ENCODE measurements at regions not wholly inside any gene's neighbourhood (a gene's known extent, or its start where the extent isn't known, plus 50 kb on each side); places are given as distances from the start of the nearest gene placed in this dataset.
"Not testable (repeated sequence)": the region's sequence is repeated elsewhere in the genome, so short reads cannot be mapped to it uniquely, and the experiment has no call there.

DNA sequence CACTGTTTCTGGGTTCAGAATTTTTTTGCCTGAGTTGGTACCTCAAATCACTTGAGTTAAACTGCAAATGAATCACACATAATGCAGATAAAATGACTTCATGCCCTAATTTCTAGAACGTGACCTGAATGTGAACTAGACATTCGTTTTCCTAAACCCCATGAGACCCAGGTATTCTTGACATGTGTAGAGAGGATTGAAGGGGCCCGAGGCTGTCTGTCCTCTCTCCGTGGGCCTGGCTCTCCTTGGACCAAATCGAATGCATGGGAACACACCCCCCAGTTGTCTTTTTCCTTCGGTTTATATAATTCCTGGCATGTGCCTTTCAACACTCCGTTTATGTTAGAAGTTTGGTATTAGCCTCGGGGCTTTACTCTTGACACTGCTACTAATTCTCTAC is 262.4 kb upstream of the PLGLB2 start:
- DNase-seq, result not testable (repeated sequence)

DNA sequence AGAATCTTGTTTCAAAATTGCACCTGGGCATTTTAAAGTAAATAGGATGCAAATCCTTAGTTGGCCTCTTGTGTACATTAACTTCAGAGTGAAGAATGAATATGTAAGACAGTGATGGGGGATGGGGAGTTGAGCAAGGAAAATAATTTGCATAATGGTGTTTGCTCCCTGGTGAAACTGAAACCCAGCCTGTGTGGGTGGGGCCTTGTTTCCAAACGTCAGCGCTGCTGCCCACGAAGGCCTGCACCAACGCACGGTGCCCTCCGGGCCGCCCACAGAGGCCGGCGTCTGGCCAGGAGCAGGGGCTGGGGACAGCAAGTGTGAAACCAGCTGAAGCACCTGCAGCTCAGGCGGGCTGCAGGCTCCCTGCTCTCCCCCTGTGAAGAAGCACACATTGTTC is 262.0 kb upstream of the PLGLB2 start:
- not testable (repeated sequence) for DNase-seq

DNA sequence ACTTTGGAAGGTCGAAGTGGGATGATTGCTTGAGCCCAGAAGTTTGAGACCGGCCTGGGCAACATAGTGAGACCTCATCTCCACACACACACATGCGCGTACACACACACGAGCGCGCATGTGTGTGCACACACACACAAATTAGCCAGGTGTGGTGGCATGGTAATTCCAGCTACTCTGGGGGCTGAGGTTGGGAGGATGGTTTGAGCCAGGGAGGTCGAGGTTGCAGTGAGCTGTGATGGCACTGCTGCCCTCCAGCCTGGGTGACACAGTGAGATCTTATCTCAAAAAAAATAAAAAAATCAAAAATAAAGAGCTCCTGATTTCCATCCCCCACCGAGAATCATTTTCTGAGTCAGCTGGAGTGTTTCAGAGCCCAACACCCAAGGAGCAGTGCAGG is 261.5 kb upstream of the PLGLB2 start:
- DNase-seq, result not testable (repeated sequence)

DNA sequence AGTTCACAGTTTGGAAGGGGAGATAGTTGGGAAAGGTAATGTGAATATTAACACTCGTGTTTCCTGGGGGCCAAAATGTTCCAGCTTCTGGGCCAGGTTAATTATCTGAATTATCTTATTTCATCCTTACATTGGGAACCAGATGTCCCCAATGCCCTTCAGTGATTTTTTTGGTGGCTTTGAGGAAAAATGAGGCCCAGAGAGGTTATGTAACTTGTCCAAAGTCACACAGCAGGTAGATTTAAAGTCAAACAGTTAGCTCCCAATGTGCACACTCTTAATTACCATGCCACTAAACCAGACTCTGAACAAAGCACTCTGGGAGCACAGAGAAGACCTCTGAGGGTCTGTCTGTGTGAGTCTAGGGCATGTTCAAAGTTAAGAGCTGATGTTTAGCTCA is 259.9 kb upstream of the PLGLB2 start:
- DNase-seq, result not testable (repeated sequence)

DNA sequence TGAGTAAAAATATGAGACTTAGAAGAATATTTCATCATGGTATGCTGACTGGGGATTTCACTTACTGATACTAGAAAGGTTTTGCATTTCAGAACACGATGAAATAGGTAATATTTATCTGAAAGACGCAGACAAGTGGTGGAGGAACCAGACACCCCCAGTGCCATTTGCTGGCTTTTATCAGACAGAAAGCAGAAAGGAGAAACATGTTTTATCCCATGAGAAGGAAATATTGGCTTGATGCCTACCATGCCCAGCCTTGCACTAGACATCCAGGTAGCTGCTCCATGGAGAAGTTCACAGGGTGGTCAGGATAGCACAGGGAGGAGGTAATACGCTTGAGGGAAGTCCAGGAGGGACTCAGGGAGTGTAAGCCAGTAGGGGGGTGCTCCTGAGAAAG is 258.9 kb upstream of the PLGLB2 start:
- not testable (repeated sequence) for DNase-seq

DNA sequence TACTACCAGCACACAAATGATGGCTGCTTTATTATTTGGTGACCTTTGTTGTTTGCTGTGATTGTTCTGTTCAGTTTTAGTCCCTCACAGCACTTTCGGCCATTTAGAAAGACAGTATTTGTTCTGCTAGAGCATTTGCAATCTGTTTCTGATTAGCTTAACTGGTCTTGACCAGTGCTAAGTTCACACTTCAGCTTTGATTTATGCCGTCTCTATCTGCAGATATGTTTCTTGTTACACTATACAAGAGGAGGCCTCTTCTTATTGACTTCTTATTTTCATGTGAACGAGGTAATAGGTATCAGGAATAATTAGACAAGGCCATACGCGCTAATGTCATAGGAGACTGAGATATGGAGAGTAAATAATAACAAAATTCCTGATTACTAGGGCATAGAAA is 253.0 kb upstream of the PLGLB2 start:
- not testable (repeated sequence) for DNase-seq

DNA sequence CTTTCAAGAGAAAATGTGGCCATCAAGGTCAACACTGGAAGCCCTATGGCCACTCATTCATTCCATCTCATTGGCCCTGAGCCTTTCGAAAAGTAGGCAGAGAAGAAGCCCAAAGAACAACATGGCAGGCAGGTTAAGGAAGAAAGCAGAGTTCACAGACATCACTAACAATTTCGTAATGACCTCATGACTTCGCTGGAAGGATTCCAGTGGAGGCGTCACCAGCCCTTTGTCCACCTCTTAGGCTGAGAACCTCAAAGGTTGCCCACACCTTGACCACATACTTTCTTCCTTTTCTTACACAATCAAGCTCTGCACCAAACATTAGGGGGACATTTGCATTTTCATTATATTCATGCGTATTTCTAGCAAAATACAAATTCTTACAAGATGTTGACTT is 252.4 kb upstream of the PLGLB2 start:
- not testable (repeated sequence) for DNase-seq

DNA sequence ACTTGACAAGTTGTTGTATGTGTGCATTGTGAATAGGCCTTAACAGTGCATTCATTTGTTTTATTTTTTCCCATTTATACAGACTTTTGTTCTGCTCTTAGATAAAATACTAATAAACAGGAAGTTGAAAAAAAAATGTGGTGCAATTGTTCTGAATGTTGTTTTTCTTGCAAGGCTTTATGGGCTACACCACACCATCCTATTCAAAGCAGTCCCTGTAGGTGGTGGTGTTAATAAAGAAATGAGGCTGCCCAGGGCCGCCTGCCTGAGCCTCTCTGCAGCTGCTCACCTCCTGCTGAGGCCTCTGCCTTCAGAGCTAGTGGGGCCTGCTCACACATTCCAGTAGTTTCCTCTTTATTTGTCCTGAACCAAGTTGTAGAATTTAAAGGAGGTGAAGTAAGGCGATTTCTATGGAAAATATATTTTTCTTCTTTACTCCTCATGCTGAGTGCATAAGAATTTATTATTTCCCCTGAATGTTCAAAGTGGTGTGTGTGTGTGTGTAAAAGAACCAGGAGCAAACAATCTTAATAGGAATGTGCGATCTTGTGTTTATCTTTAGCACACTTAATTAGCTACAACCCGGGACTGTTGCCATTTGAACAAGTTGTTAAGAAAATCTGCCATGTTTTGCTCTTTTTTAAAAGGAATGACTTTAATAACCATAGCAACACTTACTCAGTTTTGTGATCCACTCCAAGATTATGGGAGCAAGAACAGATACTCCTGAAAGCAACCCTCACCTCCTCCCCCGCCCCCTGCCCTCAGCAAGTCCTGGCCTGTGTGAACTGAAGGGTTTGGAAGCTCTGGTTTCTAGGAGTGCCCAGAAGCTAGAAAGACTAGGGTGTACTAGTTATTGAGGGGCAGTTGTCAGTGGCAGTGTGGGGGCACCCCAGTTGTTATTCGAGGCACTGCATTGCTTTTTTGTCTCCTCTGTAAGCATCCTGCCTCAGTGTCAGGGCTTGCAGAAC is 251.6 kb upstream of the PLGLB2 start:
- peak in 2 of 3 donors; percentile 8 to 34 for DNase-seq

DNA sequence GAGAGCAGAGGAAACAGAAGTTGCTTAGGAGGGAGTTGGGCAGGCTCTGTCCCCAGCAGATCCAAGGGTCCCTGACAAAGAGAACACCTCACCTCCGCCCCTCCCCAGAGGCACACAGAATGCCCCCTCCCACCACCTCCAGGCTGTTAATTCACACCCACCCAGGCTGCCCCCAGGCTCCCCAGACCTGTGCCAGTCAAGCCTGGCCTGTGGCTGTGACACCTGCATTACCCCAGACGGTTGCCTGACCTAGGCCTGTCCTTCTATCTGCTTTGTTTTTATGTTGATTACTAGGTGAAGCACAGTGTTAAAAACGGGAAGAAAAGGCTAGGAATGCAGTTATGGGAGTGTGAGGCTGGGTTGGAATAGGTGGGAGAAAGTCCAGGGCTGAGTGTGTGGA is 250.8 kb upstream of the PLGLB2 start:
- DNase-seq, result not testable (repeated sequence)

DNA sequence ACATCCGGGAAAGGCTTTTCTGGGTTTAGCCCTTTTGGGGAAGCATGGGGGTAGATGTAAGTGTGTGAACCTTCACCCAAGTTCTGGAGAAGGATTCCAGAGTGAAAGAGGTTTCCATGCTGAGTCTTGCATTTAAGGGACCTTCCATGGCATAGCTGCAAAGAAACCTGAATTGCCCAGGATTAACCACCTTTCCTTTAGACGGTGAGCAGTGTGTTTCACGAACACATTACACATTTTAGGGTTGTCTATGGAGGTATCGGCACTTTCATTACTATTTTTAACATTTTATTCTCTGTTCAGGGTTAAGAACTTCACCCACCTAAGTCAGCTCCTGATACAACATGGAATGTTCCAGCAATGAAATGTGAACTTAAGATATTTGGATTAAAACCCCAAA is 250.2 kb upstream of the PLGLB2 start:
- DNase-seq, result not testable (repeated sequence)

DNA sequence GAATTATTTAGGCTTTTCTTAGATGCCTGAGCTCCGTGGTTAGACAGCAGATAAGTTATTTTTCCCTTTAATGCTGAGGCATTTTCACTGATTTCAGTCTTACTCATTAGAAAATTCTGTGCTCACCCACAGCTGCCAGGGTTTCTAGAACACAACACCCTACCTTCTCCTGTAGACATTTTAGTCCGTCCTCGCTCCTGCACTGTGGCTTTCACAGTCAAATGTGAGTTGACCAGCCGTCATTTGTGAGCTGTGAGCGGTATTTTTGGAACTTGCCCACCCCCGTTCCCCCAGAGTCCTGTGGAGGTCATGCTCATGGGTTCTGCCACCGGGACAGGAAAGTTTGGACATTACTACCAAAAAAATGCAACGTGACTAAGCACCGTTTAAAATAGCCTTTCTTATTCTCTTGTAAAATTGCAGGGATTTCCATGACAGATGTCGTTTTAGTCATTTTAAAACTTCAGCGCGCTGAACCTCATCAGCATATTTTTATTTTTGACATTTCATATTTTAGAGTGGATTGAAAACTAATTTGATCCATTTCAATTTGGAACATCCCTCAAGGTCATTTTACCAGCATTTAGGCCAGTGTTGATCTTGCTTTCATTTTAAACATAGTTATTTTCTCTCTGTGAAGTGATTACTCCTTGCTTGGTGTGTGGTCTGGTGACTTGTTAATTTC is 249.6 kb upstream of the PLGLB2 start:
- not testable (repeated sequence) for DNase-seq

DNA sequence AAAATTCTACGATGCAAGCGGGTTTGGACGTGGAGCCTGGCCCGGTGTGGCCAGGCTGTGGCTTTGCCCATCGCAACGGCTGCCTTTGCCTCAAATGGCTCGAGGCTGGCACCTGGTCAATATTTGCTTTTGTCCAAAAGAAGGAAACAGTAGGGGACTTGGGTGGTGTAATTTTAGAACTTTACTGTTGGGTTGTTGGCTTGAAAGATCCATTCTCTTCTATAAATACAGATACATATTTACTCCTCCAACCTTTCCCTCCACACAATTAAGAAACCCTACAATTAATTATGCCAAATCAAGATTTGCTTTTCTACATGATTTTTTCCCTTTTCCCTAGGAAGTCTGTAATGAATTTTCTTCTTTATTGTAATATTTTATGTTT is 249.0 kb upstream of the PLGLB2 start:
- not testable (repeated sequence) for DNase-seq

DNA sequence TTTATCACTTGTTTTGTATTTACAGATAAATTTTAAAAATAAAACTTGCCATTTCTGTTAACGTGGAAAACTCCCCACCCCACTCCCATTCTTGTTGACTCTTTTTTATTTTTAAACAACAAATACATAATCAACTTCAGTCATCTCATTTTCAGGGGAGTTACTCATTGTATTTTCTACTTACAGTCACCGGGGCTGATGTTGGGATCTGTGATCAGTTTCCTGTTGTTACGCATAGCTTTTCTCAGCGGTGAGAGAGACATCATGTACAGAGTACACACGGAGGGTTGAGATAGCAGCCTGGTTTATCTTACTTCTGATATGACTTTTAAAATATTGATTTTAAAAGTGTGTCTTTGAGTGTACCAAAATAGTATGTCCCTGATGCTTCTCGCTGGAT is 248.0 kb upstream of the PLGLB2 start:
- DNase-seq, result not testable (repeated sequence)

DNA sequence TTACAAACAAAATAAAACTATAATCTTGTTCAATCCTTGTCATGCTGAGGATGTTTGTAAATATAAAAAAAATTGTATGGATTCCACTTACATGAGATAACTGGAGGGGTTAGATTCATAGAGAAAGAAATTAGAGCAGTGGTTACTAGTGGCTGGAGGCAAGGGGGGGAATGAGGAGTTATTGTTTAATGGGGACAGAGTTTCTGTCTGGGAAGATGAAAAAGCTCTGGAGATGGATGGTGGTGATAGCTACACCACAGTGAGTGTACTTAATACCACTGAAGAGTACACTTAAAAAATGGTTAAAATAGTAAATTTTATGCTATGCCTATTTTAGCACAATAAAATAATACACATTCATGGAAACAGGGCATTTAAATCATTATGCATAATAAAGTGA is 247.5 kb upstream of the PLGLB2 start:
- DNase-seq, result not testable (repeated sequence)

DNA sequence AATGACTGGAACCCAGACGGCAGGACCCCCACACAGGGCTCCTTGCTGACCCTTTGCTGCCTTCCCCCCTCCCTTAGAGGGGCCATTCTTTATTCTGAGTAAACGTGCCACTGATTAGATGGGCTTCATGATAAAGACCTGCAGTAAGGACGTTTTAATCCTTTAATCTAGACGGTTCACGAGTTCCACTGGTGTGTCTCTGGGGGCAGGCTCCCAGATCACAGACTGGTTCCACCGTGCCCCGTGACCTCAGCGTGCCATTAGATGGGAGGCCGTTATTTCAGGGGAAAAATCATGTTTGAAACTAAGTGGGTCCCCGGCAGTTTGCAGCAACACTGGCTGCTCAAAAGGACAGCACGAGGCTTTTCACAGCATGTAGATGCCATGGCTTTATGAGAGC is 246.9 kb upstream of the PLGLB2 start:
- not testable (repeated sequence) for DNase-seq

DNA sequence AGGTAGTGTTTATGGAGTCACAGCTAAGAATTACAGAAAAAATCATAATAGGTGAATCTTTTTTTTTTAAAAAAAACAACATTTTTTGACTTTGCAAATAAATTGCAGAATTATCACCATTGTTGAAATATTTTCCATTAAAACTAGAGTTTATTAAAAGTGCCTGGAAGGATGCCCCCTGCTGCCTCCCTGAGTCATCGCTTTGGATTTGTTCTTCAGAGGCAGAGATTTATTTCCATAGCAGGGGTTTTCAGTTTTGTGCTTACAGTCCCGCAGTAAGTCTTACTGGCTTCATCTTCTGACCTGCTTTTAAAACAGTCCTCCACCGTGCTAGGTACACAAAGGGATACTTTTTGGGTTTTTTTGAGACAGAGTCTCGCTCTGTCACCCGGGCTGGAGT is 244.9 kb upstream of the PLGLB2 start:
- not testable (repeated sequence) for DNase-seq

DNA sequence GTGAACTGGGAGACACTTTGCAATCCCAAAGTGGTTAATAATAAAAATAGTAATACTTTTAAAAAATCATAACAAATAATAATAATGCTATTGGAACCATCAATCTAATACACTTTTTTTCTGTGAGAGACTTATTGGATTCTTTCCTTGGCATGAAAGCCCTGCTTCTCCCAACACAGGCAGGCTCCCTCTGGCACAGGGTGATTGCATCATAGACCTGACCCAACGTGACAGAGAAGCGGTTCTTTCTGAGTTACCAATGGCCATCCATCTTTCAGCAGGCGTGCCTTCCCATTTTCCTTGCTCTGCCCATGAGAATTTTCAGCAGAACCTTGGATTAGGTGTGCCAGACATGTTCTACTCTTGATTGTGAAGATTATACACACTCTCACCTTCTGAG is 242.6 kb upstream of the PLGLB2 start:
- DNase-seq, result not testable (repeated sequence)

DNA sequence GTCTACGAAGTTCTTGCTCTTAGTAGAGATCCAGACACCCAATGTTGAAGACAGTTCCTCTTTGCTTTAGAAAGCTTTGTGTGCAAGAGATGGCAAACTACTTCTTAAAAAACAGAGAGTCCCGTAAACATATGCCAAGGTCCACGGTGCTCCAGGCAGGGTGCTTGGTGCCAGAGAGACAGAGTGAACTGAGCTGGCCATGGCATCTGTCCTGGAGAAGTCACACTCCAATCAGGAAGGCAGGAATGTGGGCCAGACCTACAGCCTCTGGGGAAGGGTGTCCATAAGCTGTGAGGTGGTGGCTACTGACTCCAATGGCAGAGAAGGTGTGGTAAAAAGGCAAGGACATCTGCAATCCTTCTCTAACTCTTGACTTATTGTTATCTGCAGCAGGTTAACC is 242.0 kb upstream of the PLGLB2 start:
- not testable (repeated sequence) for DNase-seq

DNA sequence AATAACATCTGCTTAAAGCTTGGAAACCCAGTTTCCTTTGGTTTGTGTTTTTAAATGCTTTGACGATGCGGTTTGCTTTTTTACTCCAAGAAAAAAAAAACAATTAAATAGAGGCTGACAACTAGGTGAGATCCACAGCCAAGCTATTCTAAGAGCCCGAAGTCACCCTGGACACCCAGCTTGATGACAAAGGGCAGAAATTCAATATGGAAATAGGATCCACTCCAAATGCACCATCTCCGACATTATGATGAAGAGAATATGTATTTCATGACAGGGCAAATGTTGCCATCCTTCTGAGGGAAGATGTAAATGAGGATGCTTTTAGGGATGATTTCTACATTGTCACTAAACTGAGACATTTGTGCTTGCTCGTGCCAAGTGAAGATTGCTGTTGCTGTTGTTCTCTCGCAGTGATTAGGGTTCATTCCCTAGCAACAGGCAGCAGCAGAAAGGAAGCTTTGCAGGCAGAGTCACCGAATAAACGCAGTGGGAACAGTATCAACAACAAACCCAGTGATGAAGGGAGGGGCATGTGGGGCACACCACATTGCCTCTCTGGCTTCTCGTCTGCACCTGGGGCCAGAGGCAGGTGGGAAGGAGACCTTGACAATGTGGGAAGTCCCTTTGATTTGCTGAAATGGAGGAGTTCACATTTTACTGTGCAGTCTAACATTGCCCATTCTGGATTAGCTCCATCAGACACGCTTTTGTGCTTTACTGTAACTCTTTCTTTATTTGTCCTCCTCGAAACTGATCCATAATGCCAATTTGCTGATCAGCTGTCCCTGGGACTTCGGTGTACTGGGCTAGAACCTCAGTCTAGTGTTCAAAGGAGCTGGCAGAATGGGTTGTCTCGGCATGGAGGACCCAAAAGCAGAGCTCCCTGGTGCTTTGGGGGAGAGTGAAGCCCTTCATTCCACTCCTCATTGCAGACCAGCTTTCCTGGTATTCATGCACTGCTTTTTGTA is 240.2 kb upstream of the PLGLB2 start:
- not testable (repeated sequence) for DNase-seq

DNA sequence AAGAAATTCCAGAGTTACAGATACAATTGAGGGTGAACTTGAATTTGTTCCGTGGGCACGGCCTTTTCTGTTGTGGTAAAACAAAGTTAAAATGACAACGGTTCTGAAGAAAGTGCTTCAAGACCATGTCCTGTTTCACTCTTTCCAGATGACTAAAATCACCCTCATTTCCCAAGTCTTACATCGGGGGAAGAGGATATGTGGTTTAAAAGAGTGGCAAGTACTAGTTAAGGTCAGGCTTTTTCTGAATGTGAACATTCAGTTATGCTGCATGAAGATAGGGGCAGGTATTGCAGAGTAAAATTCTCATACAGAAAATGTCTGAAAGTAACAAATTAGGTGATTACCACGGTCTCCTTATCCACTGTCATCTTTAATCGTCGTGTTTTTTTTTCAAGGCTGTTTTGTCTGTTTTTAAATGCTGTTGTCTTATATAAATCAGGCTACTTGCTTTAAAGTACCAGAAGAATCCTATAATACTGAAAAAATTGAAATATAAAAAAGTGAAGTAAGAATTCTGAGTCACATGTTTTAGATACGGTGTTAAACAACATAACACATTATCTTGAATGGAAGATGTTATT is 236.6 kb upstream of the PLGLB2 start:
- not testable (repeated sequence) for DNase-seq

DNA sequence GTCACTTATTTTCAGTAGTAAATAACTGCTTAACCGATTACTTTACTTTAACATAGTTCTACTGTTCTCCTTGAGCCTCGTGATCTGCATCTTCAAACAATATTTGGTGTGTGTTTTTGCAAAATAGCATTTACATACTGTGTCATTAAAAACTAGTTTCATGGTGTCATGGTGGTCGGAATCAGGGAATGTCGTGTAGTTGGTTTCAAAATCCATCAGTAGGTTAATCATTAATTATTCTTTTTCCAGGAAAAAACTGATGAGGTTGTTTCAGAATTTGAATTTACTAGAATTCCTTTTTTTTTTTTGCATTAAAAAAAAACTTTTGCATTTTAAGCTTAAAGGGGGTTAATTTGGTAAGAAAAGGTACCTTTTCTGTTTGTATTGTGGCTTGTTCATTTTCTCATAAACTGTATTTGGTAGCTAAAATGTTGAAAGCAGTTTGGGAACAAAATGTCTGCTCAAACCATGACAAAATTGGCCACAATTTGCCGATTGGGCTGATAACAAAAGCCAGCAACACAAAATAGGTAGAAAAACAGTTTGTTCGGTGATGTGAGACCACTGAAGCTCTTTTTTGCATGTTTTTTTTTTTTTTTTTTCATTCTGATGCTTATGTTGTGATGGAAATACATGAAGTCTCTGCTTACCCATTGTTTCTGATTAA is 234.9 kb upstream of the PLGLB2 start:
- not testable (repeated sequence) for DNase-seq
